NCI-H510A (cell line): ENCODE measurements at regions not wholly inside any gene's neighbourhood (a gene's known extent, or its start where the extent isn't known, plus 50 kb on each side); places are given as distances from the start of the nearest gene placed in this dataset.
A peak's percentile ranks its signal among the peaks of the same experiment; 100 is the strongest.
"Not testable (repeated sequence)": the region's sequence is repeated elsewhere in the genome, so short reads cannot be mapped to it uniquely, and the experiment has no call there.

Source experiments
- DNase-seq: peaks from one replicate; lab custom pipeline; 2025; lab: John Stamatoyannopoulos, UW

DNA sequence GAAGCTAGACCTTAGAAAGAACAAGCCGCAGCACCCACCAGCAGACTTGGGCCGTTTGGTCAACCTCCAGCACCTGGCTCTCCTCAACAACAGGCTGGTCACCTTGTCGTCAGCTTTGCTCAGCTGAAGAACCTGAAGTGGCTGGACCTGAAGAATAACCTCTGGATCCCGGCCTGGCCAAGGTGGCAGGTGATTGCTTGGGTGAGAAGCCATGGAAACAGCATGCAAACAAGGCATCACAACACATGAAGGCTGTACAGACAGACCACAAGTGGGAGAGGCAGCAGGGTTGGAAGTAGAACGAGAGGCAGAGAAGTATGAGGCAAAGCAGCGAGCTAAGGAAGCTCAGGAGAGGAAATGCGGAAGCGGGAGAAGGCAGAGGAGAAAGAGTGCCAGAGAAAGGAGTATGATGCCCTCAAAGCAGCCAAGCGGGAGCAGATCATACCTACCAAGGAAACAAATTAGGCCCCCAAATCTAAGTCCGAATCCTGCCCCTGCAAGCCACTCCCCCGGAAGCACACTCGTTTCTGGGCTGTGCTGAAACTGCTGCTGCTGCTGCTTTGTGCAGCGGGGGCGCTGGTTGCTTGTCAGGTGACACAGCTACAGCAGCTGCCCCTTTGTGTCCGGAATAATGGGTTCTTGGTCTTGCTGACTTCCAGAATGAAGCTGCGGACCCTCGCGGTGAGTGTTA is 121.6 kb upstream of the LGSN start:
- DNase-seq, result peak; percentile 69

DNA sequence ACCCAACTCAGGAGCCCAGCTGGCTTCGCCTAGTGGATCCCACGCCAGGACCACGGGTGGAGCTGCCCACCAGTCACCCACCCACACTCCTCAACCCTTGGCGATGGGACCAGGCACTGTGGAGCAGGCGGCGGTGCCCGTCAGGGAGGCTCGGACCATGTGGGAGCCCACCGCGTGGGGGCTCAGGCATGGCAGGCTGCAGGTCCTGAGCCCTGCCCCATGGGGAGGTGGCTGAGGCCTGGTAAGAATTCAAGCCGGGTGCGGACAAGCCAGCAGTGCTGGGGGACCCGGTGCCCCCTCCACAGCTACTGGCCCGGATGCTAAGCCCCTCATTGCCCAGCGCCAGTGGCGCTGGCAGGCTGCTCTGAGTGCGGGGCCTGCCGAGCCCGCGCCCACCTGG is 123.1 kb upstream of the LGSN start:
- DNase-seq, result no peak

DNA sequence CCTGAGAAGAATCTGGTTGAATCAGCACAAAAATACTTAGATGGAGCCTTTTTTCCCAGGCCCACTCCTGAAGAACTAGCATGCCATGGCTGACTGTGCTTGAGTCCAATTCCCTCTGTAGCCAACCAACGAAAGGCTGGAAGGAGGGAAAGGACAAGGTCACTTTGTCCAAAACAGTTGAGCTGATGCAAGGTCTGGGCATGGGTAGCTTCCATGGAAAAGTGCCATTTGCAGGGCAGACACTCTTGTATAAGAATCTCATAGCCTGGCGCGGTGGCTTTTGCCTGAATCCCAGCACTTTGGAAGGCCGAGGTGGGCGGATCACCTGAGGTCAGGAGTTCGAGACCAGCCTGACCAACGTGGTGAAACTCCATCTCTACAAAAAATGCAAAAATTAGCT is 125.0 kb upstream of the LGSN start:
- DNase-seq, result no peak

DNA sequence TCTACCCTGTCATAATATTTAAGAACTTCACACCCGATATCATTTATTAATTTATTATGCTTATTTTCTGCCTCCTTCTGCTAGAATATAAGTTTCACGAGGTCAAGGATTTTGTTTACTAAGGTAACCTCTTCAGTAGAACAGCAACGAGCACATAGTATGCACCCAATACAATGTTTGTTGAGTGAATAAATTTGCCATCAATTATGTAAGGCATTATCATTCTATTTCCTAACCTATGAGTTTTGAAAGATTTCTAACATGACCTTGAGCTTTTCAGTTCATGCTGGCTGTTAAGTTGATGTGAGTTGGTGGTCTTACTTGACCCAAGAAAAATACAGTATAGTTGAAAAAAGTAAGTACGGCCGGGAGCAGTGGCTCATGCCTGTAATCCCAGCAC is 125.9 kb upstream of the LOC128125822 start:
- DNase-seq, result no peak

DNA sequence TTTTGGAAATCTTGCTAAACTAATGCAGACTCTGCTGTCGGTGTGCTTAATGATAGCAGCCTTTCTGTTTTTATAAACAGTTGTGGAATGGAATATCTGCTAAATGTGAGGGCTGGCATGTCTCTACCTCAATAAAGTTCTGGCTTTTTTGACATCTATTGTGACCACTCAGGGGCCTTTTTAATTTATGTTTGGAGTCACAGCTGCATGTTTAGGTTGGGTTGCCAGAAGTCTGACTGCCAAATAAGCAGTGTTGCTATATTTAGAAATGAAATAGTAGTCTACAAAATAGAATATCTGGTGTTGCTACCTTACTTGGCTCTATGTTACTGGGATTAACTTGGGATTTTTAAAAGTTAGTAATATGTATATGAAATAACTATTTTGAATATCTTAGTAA is 125.1 kb upstream of the LOC128125822 start:
- no peak for DNase-seq

DNA sequence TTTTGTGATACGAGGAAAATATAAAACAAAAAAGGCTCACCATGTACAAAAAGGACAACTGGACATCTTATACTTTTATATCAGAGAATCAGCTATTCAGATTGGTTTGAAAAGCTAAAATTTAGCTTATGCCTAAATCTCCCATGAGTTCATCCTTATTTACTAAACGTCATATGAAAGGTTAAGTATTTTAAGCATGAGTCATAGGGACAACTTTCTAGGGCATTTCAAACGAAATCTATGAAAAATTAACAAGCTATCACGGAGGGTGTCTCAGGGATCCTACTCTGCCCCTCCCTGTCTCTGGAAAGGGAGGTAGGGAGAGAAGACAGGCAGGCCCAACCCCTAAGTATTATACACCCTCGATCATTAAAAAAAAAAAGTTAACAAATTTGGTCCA is 124.1 kb upstream of the LOC128125822 start:
- DNase-seq, result no peak

DNA sequence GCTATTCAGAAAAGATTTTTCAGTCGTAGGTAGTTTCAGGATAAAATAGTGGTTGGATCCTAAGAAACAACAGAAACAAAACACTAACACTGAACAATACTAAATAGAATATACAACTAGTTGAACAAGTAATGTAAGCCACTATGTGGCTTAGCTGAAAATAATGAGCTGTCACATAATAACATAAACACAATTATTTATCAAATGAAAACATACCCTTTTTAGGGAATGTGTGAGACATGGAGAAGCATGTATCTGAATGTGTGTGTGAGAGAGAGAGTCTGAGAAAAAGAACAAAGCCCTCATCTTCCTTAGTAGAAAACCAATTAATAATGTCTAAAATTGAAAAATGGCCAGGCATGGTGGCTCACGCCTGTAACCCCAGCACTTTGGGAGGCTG is 122.6 kb upstream of the LOC128125822 start:
- no peak for DNase-seq

DNA sequence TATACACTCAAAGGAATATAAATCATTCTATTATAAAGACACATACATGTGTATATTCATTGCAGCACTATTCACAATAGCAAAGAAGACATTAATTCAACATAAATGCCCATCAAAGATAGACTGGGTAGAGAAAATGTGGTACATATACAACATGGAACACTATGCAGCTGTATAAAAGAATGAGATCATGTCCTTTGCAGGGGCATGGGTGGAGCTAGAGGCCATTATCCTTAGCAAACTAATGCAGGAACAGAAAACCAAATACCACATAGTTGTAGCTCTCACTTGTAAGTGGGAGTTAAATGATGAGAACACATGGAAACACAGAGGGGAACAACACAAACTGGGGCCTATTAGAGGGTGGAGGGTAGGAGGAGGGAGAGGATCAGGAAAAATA is 121.0 kb upstream of the LOC128125822 start:
- no peak for DNase-seq

DNA sequence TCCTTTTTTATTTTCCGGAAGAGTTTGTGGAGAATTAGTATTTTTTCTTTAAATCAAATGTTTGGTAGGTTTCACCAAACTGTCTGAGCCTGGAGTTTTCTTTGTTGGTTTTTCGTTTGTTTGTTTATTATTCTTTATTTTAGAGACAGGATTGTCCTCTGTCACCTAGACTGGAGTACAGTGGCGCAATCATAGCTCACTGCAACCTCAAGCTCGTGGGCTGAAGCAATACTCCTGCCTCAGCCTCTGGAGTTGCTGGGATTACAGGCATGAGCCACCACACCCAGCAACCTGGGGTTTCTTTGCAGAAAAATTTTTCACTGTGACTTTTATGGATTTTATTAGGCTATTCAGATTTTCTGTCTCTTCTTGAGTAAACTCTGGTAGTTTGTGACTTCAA is 120.2 kb upstream of the LOC128125822 start:
- DNase-seq, result no peak

DNA sequence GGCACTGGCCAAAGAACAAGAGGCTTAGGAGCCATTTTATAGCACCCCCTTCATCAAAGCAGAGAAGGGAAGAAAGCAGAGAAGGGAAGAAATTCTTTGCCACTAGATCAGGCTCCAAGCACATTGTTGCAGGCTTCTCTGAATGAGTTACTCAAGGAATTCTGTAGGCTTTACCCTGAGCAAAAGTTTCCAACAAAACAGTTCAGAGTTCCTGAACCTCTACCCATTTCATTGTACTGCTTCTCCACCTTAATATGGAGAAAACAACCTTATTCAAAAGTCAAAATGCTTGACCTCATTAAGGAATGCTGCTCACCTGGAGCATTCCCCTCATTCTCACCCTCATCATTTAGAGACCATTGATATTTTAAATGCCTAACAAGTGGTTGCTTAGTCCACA is 115.5 kb upstream of the LOC128125822 start:
- no peak for DNase-seq

DNA sequence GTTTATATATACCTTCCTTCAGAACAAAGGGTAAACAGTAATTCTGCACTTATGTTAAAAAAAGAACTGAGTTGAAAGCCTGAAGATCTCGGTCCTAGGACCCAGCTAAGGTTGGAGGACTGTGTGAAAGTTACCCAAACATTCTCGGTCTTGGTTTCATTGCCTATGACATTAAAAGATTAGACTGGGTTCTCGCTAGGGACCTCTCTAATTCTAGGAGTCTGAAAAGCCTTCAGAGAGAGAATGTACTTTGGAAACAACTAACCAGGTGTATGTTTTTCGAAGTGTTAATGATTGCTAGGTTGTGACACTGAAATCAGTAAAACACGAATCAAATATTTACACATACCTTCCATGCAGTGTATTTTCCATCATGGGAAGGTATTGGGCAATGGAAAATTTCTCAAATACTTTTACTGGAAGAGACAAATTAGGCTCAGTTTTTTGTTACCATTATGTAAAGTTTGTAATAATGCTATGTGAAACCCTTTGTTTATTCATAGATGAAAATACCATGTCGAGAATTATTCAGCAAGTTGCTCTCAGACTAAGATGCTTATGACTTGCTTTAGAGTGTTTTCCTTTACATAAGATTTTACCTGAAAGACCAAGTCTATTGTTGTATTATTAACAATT is 113.7 kb upstream of the LOC128125822 start:
- no peak for DNase-seq

DNA sequence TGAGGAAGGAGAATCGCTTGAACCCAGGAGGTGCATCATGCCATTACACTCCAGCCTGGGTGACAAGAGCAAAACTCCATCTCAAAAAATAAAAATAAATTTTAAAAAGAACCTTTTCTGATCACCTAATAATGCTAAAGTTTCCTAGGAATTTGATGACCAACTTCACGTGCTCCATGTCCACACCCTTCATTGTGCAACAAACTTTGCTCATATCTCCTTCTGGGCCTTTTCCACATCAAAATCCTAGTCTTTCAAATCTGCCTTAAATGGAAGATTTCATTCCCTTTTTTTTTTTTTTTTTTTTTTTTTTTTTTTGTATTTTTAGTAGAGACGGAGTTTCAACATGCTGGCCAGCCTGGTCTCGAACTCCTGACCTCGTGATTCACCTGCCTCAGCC is 112.5 kb upstream of the LOC128125822 start:
- no peak for DNase-seq

DNA sequence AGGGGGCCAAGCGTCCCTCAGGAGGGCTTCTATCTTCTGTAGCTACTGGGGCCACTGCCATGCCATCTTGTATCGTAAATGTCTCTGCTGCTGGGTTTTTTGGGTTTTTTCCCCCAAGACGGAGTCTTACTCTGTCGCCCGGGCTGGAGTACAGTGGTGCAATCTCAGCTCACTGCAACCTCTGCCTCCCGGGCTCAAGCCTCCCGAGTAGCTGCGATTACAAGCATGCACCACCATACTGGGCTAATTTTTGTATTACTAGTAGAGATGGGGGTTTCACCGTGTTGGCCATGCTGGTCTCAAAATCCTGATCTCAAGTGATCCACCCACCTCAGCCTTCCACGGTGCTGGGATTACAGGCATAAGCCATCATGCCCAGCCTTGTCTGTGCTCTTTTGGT is 111.3 kb upstream of the LOC128125822 start:
- DNase-seq, result no peak

DNA sequence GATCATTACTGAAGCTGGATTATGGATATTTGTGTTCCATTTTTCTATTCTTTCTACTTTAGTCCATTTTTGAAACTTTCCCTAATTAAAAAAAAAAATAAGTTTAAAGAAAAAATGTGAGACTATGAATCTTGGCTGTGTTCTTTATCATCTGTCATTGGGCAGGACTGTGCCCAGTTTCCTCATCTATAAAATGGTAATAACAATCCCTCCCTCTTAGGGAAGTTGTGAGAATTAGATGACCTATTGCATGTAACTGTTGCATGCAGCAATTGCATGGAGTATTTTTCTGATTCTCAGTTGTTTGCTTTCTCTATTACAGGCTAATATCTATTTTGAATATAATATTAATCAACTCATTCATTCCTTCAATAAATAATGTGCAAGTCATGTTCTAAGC is 108.2 kb upstream of the LOC128125822 start:
- no peak for DNase-seq

DNA sequence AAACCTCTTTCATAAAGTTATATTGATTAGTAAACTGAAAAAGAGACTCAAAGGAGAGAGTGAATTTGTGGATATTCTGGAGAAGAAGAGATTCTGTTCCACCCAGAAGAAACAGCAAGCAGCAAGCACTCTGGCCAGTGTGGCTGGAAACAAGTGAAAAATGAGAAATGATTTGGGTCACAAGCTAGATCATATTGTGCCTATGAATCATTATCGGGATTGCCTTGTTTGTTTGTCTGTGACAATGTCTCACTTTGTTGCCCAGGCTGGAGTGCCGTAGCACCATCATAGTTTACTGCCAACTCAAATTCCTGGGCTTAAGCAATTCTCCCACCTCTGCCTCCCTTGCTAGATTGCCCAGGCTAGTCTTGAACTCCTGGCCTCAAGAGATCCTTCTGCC is 106.5 kb upstream of the LOC128125822 start:
- no peak for DNase-seq

DNA sequence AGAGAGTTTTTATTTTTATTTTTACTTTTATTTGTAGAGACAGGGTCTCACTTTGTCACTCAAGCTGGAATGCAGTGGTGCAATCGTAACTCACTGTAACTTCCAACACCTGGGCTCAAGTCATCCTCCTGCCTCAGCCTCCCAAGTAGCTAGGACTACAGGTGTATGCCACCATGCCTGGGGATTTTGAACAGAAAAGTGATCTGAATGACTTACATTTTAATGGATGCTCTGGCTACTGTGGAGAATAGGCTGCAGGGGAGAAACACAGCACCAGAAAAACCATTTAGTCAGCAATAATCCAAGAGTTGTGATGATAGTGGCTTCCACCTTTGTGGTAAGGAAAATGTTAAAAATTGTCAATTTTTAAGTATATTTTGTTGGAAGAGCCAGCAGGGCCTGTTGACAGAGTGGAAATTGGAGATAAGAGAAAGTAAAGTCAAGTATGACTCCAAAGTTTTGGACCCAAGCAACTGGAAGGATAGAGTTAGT is 106.0 kb upstream of the LOC128125822 start:
- no peak for DNase-seq

DNA sequence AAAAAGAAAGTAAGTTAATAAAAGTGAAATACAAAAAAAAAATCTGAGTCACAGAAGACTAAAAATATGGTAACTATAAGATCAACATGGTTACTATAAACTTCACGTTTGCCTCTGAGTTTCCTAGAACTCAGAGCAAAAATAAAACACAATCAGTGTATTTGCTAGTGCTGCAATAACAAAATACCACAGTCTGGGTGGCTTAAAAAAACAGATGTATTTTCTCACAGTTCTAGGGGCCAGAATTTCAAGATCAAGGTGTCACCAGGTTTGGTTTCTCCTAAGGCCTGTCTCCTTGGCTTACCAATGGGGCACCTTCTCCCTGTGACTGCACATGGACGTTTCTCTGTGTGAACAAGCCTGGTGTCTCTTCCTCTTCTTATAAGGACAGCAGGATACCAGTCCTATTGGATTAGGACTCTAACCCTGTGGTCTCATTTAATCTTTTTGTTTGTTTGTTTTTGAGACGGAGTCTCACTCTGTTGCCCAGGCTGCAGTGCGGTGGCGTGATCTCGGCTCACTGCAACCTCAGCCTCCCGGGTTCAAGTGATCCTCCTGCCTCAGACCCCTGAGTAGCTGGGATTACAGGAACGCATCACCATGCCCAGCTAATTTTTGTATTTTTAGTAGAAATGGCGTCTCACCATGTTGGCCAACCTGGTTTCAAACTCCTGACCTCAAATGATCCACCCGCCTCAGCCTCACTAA is 104.9 kb upstream of the LOC128125822 start:
- DNase-seq, result no peak

DNA sequence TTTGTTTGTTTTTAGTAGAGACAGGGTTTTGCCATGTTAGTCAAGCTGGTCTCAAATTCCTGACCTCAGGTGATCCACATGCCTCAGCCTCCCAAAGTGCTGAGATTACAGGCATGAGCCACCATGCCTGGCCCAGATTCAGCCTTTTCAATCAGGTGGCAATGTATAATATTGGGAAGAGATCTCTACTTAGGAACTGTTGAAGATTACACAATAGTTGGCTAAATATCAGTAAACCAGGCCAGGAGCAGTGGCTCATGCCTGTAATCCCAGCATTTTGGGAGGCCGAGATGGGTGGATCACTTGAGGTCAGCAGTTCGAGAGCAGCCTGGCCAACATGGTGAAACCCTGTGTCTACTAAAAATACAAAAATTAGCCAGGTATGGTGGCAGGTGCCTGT is 101.1 kb upstream of the LOC128125822 start:
- DNase-seq, result not testable (repeated sequence)

DNA sequence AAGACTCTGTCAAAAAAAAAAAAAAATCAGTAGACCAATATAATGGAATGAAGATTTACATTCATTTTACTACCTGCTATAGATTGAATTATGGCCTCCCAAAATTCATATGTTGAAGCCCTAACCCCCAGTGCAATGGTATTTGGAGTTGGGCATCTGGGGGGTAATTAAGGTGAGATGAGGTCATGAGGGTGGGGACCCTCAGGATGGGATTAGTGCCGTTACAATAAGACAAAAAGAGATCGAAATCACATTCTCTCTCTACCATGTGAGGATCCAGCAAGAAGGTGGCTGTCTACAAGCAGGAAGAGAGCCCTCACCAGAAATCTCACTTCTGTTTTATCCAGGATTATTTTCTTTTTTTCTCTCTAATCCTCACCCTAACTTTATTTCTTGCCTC is 100.6 kb upstream of the LOC128125822 start:
- no peak for DNase-seq

DNA sequence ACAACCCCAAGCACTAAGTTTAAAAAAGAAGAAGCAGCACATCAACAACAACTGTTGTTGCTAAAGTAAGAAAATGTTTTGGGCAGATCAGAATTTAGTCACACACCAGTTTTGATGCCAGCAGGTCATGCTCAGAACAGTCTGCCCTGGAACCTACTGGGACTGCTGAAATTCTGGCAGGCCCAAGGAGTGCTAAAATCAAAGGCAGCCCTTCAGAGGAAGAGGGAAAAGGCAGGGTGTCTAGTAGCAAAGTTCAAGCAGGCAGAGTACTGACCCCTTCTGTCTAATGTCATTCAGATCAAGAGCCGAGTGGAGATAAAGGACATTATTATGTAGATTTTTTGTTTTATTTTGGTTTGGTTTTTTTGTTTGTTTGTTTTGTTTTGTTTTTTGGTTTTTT is 96.6 kb upstream of the LOC128125822 start:
- no peak for DNase-seq

DNA sequence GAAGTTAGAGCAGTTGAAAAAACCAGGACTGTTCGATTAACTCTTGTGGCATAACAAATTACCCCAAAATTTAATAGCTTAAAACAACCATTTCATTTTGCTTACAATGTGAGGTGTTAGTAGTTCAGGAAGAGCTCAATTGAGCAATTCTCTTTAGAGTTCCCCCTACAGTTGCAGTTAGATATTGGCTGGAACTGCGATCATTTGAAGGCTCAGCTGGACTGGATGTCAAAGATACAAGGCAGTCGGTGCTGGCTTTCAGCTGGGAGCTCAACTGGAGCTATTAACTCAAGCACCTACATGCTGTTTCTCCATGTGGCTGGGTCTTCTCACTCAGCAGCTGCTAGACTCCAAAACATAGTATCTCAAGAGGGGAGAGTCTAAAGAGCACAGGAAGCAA is 96.0 kb upstream of the LOC128125822 start:
- no peak for DNase-seq

DNA sequence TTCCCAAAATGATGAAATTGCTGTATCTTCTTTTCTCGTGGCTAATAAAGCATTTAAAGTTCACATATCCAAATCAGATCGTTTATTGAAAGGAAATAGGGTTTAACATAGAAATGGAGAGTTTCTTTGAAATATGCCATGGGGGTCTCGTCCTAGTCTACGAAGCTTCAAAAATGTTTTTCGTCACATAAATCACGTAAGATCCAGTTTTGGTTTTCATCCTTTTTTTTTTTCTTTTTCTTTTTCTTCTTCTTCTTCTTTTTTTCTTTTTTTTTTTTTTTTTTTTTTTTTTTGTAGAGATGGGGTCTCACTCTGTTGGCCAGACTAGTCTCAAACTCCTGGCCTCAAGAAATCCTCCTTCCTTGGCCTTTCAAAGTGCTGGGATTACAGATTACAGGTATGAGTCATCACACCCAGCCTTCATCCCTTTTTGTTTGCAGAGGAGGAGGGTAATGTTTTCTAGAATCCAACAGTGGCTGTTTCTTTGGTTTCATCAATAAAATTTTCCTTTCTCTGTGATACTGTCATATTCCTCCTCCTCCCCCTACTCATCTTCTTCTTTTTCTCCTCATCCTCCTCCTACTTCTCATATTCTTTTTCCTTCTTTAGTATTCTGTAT is 94.7 kb upstream of the LOC128125822 start:
- DNase-seq, result no peak

DNA sequence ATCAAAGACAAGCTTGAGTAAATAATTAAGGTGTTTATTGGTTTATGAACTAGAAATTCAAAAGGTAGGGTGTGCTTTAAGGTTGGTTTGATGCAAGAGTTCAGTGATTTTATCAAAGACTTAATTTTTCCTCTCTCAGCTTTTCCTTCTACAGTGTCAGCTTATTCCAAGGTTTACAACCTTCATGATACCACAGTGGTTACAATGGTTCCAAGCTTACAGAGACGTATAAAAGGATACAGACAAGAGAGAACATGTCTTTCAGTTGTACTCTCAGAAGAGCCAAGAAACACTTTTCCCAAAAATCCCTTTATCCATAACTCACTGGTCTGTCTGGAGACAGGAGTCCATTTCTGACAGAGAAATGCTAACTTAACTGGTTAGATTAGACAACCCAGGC is 93.5 kb upstream of the LOC128125822 start:
- no peak for DNase-seq
